ENCODE measurements at regions not wholly inside any gene's neighbourhood (a gene's known extent, or its start where the extent isn't known, plus 50 kb on each side); places are given as distances from the start of the nearest gene placed in this dataset.

- TF ChIP-seq, protein P1, sequence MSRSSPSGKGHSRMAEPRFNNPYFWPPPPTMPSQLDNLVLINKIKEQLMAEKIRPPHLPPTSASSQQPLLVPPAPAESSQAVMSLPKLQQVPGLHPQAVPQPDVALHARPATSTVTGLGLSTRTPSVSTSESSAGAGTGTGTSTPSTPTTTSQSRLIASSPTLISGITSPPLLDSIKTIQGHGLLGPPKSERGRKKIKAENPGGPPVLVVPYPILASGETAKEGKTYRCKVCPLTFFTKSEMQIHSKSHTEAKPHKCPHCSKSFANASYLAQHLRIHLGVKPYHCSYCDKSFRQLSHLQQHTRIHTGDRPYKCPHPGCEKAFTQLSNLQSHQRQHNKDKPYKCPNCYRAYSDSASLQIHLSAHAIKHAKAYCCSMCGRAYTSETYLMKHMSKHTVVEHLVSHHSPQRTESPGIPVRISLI (CRISPR knock-in tag; IDR thresholded peaks at IDR 0.05; ENCODE audit: borderline replicate concordance) = peak; percentile 56; the same call in 1 of the 2 replicates
- TF ChIP-seq SIX1 (CRISPR knock-in tag; IDR thresholded peaks at IDR 0.05; ENCODE audit: borderline replicate concordance) = peak; percentile 52
- no peak for TF ChIP-seq SP1 (IDR thresholded peaks at IDR 0.05)
- TF ChIP-seq SP1 (CRISPR knock-in tag; IDR thresholded peaks at IDR 0.05) = no peak
- peak; percentile 96 for TF ChIP-seq GATAD2A (CRISPR knock-in tag; IDR thresholded peaks at IDR 0.05)
- peak; percentile 81 for TF ChIP-seq PITX1 (CRISPR knock-in tag; IDR thresholded peaks at IDR 0.05)
- peak; percentile 31 for TF ChIP-seq CBX1 (IDR thresholded peaks at IDR 0.05; ENCODE audit: low read depth)
- 0 out of 2 replicates have a peak, but pooled peaks have one; percentile 38 for TF ChIP-seq TFDP2 (CRISPR knock-in tag; IDR thresholded peaks at IDR 0.05)
- TF ChIP-seq ZNF549 (CRISPR knock-in tag; IDR thresholded peaks at IDR 0.05) = no peak
- TF ChIP-seq ZC3H13 (CRISPR knock-in tag; IDR thresholded peaks at IDR 0.05) = no peak
- TF ChIP-seq, protein P2, sequence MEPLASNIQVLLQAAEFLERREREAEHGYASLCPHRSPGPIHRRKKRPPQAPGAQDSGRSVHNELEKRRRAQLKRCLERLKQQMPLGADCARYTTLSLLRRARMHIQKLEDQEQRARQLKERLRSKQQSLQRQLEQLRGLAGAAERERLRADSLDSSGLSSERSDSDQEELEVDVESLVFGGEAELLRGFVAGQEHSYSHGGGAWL (CRISPR knock-in tag; IDR thresholded peaks at IDR 0.05) = no peak
- peak; percentile 45; the same call in 1 of the 2 replicates for TF ChIP-seq TFDP1 (CRISPR knock-in tag; IDR thresholded peaks at IDR 0.05; ENCODE audit: borderline replicate concordance)
- TF ChIP-seq ZNF776 (CRISPR knock-in tag; IDR thresholded peaks at IDR 0.05) = no peak
- TF ChIP-seq ZSCAN22 (CRISPR knock-in tag; IDR thresholded peaks at IDR 0.05) = 0 out of 2 replicates have a peak, but pooled peaks have one; percentile 11
- TF ChIP-seq ZBTB34 (CRISPR knock-in tag; IDR thresholded peaks at IDR 0.05) = 0 out of 2 replicates have a peak, but pooled peaks have one; percentile 44
- TF ChIP-seq SIX4 (CRISPR knock-in tag; IDR thresholded peaks at IDR 0.05) = peak; percentile 60
- TF ChIP-seq ZNF264 (CRISPR knock-in tag; IDR thresholded peaks at IDR 0.05) = peak; percentile 33; the same call in 1 of the 2 replicates
- TF ChIP-seq ZNF12 (CRISPR knock-in tag; IDR thresholded peaks at IDR 0.05) = peak; percentile 81
- TF ChIP-seq FOXA3 (CRISPR knock-in tag; IDR thresholded peaks at IDR 0.05) = peak; percentile 88
- 0 out of 2 replicates have a peak, but pooled peaks have one; percentile 5 for TF ChIP-seq CREB1 (IDR thresholded peaks at IDR 0.05)
- TF ChIP-seq CREB1 (CRISPR knock-in tag; IDR thresholded peaks at IDR 0.05) = peak; percentile 67
- no peak for TF ChIP-seq FOXA1 (IDR thresholded peaks at IDR 0.05)
- TF ChIP-seq FOXA1 (CRISPR knock-in tag; IDR thresholded peaks at IDR 0.05) = peak; percentile 94
- peak; percentile 77; the same call in 1 of the 2 replicates for TF ChIP-seq NR2F2 (IDR thresholded peaks at IDR 0.05; ENCODE audit: borderline replicate concordance, low read depth)
- peak; percentile 44; the same call in 1 of the 2 replicates for TF ChIP-seq JUNB (CRISPR knock-in tag; IDR thresholded peaks at IDR 0.05; ENCODE audit: borderline replicate concordance)
- TF ChIP-seq, protein P3, sequence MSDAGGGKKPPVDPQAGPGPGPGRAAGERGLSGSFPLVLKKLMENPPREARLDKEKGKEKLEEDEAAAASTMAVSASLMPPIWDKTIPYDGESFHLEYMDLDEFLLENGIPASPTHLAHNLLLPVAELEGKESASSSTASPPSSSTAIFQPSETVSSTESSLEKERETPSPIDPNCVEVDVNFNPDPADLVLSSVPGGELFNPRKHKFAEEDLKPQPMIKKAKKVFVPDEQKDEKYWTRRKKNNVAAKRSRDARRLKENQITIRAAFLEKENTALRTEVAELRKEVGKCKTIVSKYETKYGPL (CRISPR knock-in tag; IDR thresholded peaks at IDR 0.05) = peak; percentile 85; the same call in 1 of the 2 replicates
Observed at GRCh38 chr6:11398451-11399326, 138.9 kb upstream of the TMEM170B start (continued).

Measured in HepG2 (cell line).